ENCODE measurements at regions not wholly inside any gene's neighbourhood (a gene's known extent, or its start where the extent isn't known, plus 50 kb on each side); places are given as distances from the start of the nearest gene placed in this dataset.
A peak's percentile ranks its signal among the peaks of the same experiment; 100 is the strongest.
"Not testable (repeated sequence)": the region's sequence is repeated elsewhere in the genome, so short reads cannot be mapped to it uniquely, and the experiment has no call there.

DNA sequence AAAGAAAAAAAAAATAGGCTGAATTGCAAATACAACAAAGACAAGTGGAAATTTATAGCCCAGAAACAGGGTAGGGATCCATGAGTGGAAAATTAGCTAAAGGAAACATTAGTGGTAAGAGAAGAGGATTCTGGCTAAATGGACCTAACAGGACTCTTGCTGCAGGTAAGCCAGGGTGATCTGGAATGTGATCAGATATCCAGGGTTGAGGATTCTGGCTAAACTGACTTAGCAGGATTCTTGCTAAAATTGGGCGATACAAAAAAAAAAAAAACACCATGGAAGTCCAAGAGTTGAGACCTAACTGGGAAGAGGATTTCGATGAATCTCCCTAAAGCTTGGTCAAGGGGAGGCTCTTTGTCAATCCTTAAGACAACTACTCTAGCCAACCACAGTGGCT is 61.7 kb upstream of the ATF7IP2 start:
- WGBS, 2 donors: 91 to 99% methylated on average over 2 of the region's 2 CpGs
- Histone ChIP-seq H3K4me3 (no peak overlapping the region), H3K27me3 (ENCODE audit: control insufficient read depth in 3 of 3, insufficient read depth in 3 of 3, low read length in 2 of 3) (no peaks in the 10 kb centered on the region), H3K36me3 (ENCODE audit: control insufficient read depth in 4 of 4, insufficient read depth in 4 of 4, low read length in 4 of 4) (no peaks in the 10 kb centered on the region), H3K9me3 (ENCODE audit: control insufficient read depth in 4 of 4, insufficient read depth in 3 of 4, low read length in 3 of 4) (no peaks in the 10 kb centered on the region), H3K27ac (ENCODE audit: low read depth in 1 of 2, low read length in 1 of 2) (no peak overlapping the region), H3K4me1 (ENCODE audit: control insufficient read depth in 5 of 5, insufficient read depth in 5 of 5, low read length in 5 of 5) (peaks cover 0 to 5% (median 0%) of the 10 kb centered on the region in 5 donors), H3K9ac (ENCODE audit: insufficient read depth in 1 of 2, low read length in 2 of 2) (no peak overlapping the region)
- no peak for ATAC-seq (ENCODE audit: insufficient read depth, low FRiP score)
- no peak for DNase-seq
- TF ChIP-seq, protein P1, sequence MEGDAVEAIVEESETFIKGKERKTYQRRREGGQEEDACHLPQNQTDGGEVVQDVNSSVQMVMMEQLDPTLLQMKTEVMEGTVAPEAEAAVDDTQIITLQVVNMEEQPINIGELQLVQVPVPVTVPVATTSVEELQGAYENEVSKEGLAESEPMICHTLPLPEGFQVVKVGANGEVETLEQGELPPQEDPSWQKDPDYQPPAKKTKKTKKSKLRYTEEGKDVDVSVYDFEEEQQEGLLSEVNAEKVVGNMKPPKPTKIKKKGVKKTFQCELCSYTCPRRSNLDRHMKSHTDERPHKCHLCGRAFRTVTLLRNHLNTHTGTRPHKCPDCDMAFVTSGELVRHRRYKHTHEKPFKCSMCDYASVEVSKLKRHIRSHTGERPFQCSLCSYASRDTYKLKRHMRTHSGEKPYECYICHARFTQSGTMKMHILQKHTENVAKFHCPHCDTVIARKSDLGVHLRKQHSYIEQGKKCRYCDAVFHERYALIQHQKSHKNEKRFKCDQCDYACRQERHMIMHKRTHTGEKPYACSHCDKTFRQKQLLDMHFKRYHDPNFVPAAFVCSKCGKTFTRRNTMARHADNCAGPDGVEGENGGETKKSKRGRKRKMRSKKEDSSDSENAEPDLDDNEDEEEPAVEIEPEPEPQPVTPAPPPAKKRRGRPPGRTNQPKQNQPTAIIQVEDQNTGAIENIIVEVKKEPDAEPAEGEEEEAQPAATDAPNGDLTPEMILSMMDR (IDR thresholded peaks at IDR 0.05; ENCODE audit: control extremely low read depth, extremely low read depth): no peak

DNA sequence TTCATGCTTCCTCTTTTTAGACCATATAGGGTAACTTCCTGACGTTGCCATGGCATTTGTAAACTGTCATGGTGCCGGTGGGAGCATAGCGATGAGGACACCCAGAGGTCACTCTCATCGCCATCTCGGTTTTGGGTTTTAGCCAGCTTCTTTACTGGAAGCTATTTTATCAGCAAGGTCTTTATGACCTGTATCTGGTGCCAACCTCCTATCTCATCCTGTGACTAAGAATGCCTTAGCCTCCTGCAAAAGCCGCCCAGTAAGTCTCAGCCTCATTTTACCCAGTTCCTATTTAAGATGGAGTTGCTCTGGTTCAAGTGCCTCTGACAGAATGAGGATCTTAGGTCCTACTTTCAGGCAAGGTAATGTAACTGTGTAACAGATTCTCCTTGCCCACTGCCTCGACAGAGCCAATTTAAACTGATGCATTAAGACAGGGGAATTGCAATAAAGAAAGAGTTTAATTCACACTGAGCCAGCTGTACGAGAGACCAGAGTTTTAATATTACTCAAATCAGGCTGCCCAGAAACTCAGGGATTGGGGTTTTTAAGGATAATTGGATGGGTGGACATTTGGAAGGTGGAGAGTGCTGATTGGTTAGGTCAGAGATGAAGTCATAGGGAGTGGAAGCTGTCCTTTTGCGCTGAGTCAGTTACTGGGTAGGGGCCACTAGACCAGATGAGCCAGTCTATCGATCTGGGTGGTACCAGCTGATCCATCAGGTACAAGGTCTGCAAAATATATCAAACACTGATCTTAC is 59.9 kb upstream of the ATF7IP2 start:
- Histone ChIP-seq H3K27me3 (ENCODE audit: control insufficient read depth in 3 of 3, insufficient read depth in 3 of 3, low read length in 2 of 3) (no peaks in the 10 kb centered on the region), H3K4me1 (ENCODE audit: control insufficient read depth in 5 of 5, insufficient read depth in 5 of 5, low read length in 5 of 5) (peaks cover 0 to 5% (median 0%) of the 10 kb centered on the region in 5 donors), H3K36me3 (ENCODE audit: control insufficient read depth in 4 of 4, insufficient read depth in 4 of 4, low read length in 4 of 4) (no peaks in the 10 kb centered on the region), H3K4me3 (no peak overlapping the region), H3K9me3 (ENCODE audit: control insufficient read depth in 4 of 4, insufficient read depth in 3 of 4, low read length in 3 of 4) (no peaks in the 10 kb centered on the region), H3K9ac (ENCODE audit: insufficient read depth in 1 of 2, low read length in 2 of 2) (no peak overlapping the region), H3K27ac (ENCODE audit: low read depth in 1 of 2, low read length in 1 of 2) (peak overlapping the region in 1 of 2 donors; percentile 60)
- DNase-seq: no peak
- WGBS, 2 donors: 74 to 82% methylated on average over 9 to 10 of the region's 10 CpGs
- ATAC-seq (ENCODE audit: insufficient read depth, low FRiP score): no peak
- TF ChIP-seq, protein P1 (IDR thresholded peaks at IDR 0.05; ENCODE audit: control extremely low read depth, extremely low read depth): no peak

DNA sequence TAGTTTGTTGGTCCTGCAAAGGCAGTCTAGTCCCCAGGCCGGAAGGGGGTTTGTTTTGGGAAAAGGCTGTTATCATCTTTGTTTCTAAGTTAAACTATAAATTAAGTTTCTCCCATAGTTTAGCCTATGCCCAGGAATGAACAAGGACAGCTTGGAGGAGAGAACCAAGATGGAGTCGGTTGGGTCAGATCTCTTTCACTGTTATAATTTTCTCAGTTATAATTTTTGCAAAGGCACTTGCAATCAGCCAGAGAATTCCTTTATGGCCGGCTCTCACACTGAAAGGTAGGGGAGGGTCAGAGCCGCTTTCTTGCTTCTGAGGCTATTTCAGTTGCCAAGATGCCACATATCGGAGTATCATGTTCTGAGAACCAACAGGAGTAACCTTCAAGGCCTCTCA is 59.2 kb upstream of the ATF7IP2 start:
- Histone ChIP-seq H3K36me3 (ENCODE audit: control insufficient read depth in 4 of 4, insufficient read depth in 4 of 4, low read length in 4 of 4) (no peaks in the 10 kb centered on the region), H3K27me3 (ENCODE audit: control insufficient read depth in 3 of 3, insufficient read depth in 3 of 3, low read length in 2 of 3) (no peaks in the 10 kb centered on the region), H3K9me3 (ENCODE audit: control insufficient read depth in 4 of 4, insufficient read depth in 3 of 4, low read length in 3 of 4) (no peaks in the 10 kb centered on the region), H3K9ac (ENCODE audit: insufficient read depth in 1 of 2, low read length in 2 of 2) (no peak overlapping the region), H3K4me3 (no peak overlapping the region), H3K27ac (ENCODE audit: low read depth in 1 of 2, low read length in 1 of 2) (no peak overlapping the region), H3K4me1 (ENCODE audit: control insufficient read depth in 5 of 5, insufficient read depth in 5 of 5, low read length in 5 of 5) (peaks cover 0 to 5% (median 0%) of the 10 kb centered on the region in 5 donors)
- TF ChIP-seq, protein P1 (IDR thresholded peaks at IDR 0.05; ENCODE audit: control extremely low read depth, extremely low read depth): no peak
- 92 to 95% methylated on average over 5 of the region's 5 CpGs for WGBS, 2 donors
- DNase-seq (no peak), ATAC-seq (ENCODE audit: insufficient read depth, low FRiP score) (no peak)

DNA sequence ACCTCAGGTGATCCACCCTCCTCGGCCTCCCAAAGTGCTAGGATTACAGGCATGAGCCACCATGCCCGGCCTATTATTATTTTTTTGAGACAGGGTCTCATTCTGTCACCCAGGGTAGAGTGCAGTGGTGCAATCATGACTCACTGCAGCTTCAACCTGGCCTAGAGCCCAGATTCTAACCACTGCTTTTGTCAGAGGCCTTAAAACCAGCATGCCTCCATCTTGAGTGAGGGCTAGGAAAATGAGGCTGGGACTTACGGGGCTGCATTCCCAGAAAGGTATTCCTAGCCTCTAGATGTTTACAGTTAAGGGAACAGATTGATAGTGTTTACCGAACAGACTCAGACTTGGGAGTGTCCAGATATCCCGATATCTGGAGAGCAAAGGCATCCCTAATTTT is 57.6 kb upstream of the ATF7IP2 start:
- H3K9ac ChIP-seq (ENCODE audit: insufficient read depth in 1 of 2, low read length in 2 of 2); H3K4me1 ChIP-seq (ENCODE audit: control insufficient read depth in 5 of 5, insufficient read depth in 5 of 5, low read length in 5 of 5); H3K27ac ChIP-seq (ENCODE audit: low read depth in 1 of 2, low read length in 1 of 2); H3K9me3 ChIP-seq (ENCODE audit: control insufficient read depth in 4 of 4, insufficient read depth in 3 of 4, low read length in 3 of 4); H3K36me3 ChIP-seq (ENCODE audit: control insufficient read depth in 4 of 4, insufficient read depth in 4 of 4, low read length in 4 of 4); H3K4me3 ChIP-seq; H3K27me3 ChIP-seq (ENCODE audit: control insufficient read depth in 3 of 3, insufficient read depth in 3 of 3, low read length in 2 of 3); ATAC-seq (ENCODE audit: insufficient read depth, low FRiP score): not testable (repeated sequence)
- 72 to 76% methylated on average over 5 of the region's 5 CpGs for WGBS, 2 donors
- peak in 1 of 3 donors; percentile 7 for DNase-seq
